Caco-2 (cell line): ENCODE measurements at regions not wholly inside any gene's neighbourhood (a gene's known extent, or its start where the extent isn't known, plus 50 kb on each side); places are given as distances from the start of the nearest gene placed in this dataset.

ENCODE experiments used
- BruUV-seq: library from RNA; stranded (reverse); fragments of 400-500 nt; replicated peaks from 2 replicates; lab custom pipeline; 2021; lab: Mats Ljungman, UMichigan
- CTCF ChIA-PET: fragments of 300-600 bp; sonication (Branson Sonifier 250); formaldehyde crosslinking; loops from one replicate; lab custom pipeline; 2022; ENCODE audit warnings: antibody characterized with exemption; lab: Charles Lee
- POLR2A ChIA-PET: fragments of 300-600 bp; sonication (Branson Sonifier 250); formaldehyde crosslinking; loops from one replicate; lab custom pipeline; 2022; ENCODE audit warnings: antibody characterized with exemption; lab: Charles Lee
- DNase-seq, 2 experiments: peaks; one replicate each; pipeline versions ENCODE4 v3.0.0 to v3.0.0-alpha.2; 2020 to 2022
- H3K27me3 ChIP-seq: replicated peaks from 2 replicates; pipeline ENCODE4 v1.6.0; 2011; ENCODE audit warnings: low read length; ENCODE audit not compliant: control insufficient read depth, insufficient read depth
- H3K36me3 ChIP-seq: 2 replicates; pipeline ENCODE4 v1.5.1; 2011; ENCODE audit warnings: low read length; ENCODE audit not compliant: control insufficient read depth, insufficient read depth
- H3K4me1 ChIP-seq: fragments of 250-450 bp; sonication (Bioruptor Pico); 2 replicates; pipeline ENCODE4 v1.5.1; 2020; ENCODE audit warnings: mild to moderate bottlenecking
- H3K4me3 ChIP-seq: 2 replicates; pipeline ENCODE4 v1.5.1; 2011; ENCODE audit warnings: low read depth, mild to moderate bottlenecking, control low read depth, low read length
- H3K9me3 ChIP-seq: fragments of 250-450 bp; sonication (Bioruptor Pico); 2 replicates; pipeline ENCODE4 v1.5.1; 2020; ENCODE audit warnings: mild to moderate bottlenecking, moderate library complexity
- H3K27ac Mint-ChIP-seq: one replicate; pipeline ENCODE4 v1.8.0; 2022; ENCODE audit warnings: mixed read lengths; ENCODE audit not compliant: unreplicated experiment
- H3K27me3 Mint-ChIP-seq: one replicate; pipeline ENCODE4 v1.8.0; 2022; ENCODE audit warnings: mixed read lengths; ENCODE audit not compliant: insufficient read depth, unreplicated experiment
- H3K36me3 Mint-ChIP-seq: one replicate; pipeline ENCODE4 v1.8.0; 2022; ENCODE audit warnings: mild to moderate bottlenecking, mixed read lengths; ENCODE audit not compliant: insufficient read depth, unreplicated experiment
- H3K4me1 Mint-ChIP-seq: one replicate; pipeline ENCODE4 v1.8.0; 2022; ENCODE audit warnings: low read depth, mixed read lengths; ENCODE audit not compliant: unreplicated experiment
- H3K4me3 Mint-ChIP-seq: one replicate; pipeline ENCODE4 v1.8.0; 2022; ENCODE audit warnings: mild to moderate bottlenecking, moderate library complexity, mixed read lengths; ENCODE audit not compliant: unreplicated experiment
- H3K9me3 Mint-ChIP-seq: one replicate; pipeline ENCODE4 v1.8.0; 2022; ENCODE audit warnings: mixed read lengths; ENCODE audit not compliant: unreplicated experiment
- intact Hi-C: fragments of 100-400 bp; cut with micrococcal nuclease; formaldehyde crosslinking; loops from one replicate; pipeline ENCODE4 v1.10.0; 2022; ENCODE audit not compliant: unreplicated experiment
- TF ChIP-seq, protein P1 (sequence below), 2 experiments: fragments of 200-600 bp in 1 of 2; IDR thresholded peaks; 1 replicate in 1 of 2; 2 replicates in 1 of 2; pipeline versions ENCODE4 v1.5.1 to v1.8.0; 2011 to 2022; ENCODE audit warnings: antibody characterized with exemption in 1 of 2, control low read depth in 1 of 2, inconsistent platforms in 1 of 2, low read depth in 1 of 2, low read length in 1 of 2, mild to moderate bottlenecking in 1 of 2, moderate library complexity in 1 of 2; ENCODE audit not compliant: insufficient read depth in 1 of 2, severe bottlenecking in 1 of 2, unreplicated experiment in 1 of 2

DNA sequence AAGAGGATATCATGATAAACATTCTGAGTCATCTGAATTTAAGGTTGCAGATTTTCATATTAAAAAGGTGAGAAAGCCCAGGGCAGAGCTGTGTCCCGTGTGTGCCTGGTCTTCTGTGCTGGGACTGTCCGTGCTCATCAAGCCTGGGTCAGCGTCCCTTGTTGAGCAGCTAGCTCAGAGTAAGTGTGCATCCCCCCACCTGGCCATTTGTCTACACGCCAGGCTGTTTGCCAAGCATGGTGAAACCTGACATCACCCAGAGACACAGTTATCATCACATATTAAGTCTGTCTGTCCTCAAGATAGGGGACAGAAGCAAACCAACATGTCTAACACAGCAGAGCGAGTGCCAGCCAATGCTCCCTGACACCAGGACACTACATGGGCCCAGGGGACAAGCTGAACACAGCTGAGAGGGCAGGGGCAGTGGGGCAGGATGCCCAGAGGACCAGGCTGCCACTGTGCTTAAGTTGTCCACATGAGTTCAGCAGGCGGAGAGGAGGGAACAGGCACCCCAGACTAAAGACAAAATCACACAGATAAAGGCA is 57.9 kb upstream of the CNEP1R1 start:
- H3K27me3 ChIP-seq: 0 out of 2 replicates have a peak, but pooled peaks cover 3% of the 10 kb centered on the region
- TF ChIP-seq, protein P1, sequence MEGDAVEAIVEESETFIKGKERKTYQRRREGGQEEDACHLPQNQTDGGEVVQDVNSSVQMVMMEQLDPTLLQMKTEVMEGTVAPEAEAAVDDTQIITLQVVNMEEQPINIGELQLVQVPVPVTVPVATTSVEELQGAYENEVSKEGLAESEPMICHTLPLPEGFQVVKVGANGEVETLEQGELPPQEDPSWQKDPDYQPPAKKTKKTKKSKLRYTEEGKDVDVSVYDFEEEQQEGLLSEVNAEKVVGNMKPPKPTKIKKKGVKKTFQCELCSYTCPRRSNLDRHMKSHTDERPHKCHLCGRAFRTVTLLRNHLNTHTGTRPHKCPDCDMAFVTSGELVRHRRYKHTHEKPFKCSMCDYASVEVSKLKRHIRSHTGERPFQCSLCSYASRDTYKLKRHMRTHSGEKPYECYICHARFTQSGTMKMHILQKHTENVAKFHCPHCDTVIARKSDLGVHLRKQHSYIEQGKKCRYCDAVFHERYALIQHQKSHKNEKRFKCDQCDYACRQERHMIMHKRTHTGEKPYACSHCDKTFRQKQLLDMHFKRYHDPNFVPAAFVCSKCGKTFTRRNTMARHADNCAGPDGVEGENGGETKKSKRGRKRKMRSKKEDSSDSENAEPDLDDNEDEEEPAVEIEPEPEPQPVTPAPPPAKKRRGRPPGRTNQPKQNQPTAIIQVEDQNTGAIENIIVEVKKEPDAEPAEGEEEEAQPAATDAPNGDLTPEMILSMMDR (IDR thresholded peaks at IDR 0.05; ENCODE audit: insufficient read depth in 1 of 2, low read depth in 1 of 2, low read length in 1 of 2, severe bottlenecking in 1 of 2, unreplicated experiment in 1 of 2): no peak
- no peaks in the 10 kb centered on the region for H3K36me3 ChIP-seq
- no peak for DNase-seq
- H3K27ac Mint-ChIP-seq: no peak overlapping the region
- POLR2A ChIA-PET: no interaction called here
- no peaks in the 10 kb centered on the region for H3K4me1 ChIP-seq
- peaks cover 16% of the 10 kb centered on the region for H3K4me1 Mint-ChIP-seq
- no peaks in the 10 kb centered on the region for H3K36me3 Mint-ChIP-seq
- no peaks in the 10 kb centered on the region for H3K9me3 ChIP-seq
- intact Hi-C loops: no loop called here
- CTCF ChIA-PET: interaction anchor here (0.5 kb wide), 1 partner anchor 82 kb away, joined by 3 read pairs; no protein-coding TSS in a partner anchor
- H3K4me3 ChIP-seq: no peak overlapping the region
- peaks cover 4% of the 10 kb centered on the region for H3K27me3 Mint-ChIP-seq
- H3K9me3 Mint-ChIP-seq: no peaks in the 10 kb centered on the region
- no peak overlapping the region for H3K4me3 Mint-ChIP-seq
- no TSS peak for BruUV-seq

DNA sequence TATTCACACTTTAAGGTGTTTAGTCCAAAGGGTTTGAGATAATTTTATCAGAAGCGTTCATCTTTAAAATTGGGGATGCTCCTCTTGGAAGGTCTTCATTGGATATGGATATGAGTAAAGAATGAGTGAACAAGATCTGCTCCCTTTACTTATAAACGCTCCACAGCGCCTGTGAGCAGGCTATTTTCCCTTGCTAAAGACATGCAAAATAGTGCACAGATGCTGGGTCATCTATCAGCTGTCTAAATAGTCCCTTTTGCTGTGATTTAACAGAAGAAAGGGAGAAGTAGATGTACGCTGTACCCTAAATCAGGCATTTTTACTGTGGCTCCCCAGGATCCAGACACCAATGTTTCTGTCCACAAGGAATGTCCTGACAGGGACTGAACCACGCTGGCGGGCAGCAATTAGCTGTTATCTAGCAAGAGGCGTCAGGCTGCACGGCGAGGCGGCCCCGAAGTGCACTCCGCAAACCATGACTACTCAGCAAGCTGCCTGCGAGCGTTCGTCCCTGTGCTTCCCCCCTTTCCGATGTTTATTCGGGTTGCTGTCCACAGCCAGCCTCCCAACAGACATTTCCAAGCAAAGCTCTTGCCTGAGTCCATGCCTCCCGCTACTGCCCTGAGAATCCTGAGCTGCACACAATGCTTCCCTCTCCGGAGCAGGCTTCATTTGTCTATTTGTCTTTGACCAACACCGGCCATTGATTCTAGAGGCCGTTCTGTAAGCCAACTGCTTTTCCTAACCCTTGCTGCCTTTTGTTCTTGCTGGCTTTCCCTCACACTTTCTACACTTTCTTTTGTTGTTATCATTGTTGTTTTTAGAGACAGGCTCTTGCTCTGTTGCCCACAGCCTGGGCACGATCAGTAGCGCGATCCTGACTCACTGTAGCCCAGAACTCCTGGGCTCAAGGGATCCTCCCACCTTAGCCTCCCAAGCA is 55.7 kb upstream of the CNEP1R1 start:
- H3K27ac Mint-ChIP-seq: no peak overlapping the region
- H3K27me3 Mint-ChIP-seq: peaks cover 4% of the 10 kb centered on the region
- H3K9me3 Mint-ChIP-seq: no peaks in the 10 kb centered on the region
- Histone ChIP-seq H3K9me3 (no peaks in the 10 kb centered on the region), H3K36me3 (no peaks in the 10 kb centered on the region), H3K27me3 (0 out of 2 replicates have a peak, but pooled peaks cover 3% of the 10 kb centered on the region), H3K4me3 (peak overlapping the region; percentile 25), H3K4me1 (no peaks in the 10 kb centered on the region)
- no TSS peak for BruUV-seq
- POLR2A ChIA-PET: no interaction called here
- TF ChIP-seq, protein P1 (IDR thresholded peaks at IDR 0.05; ENCODE audit: insufficient read depth in 1 of 2, low read depth in 1 of 2, low read length in 1 of 2, severe bottlenecking in 1 of 2, unreplicated experiment in 1 of 2): no peak
- H3K4me3 Mint-ChIP-seq: peak overlapping the region; percentile 68
- peak; percentile 44 to 46 for DNase-seq
- H3K36me3 Mint-ChIP-seq: no peaks in the 10 kb centered on the region
- intact Hi-C loops: no loop called here
- CTCF ChIA-PET: interaction anchor here (1.5 kb wide), 1 partner anchor 11 kb away, joined by 6 read pairs; no protein-coding TSS in a partner anchor
- H3K4me1 Mint-ChIP-seq: peaks cover 16% of the 10 kb centered on the region

DNA sequence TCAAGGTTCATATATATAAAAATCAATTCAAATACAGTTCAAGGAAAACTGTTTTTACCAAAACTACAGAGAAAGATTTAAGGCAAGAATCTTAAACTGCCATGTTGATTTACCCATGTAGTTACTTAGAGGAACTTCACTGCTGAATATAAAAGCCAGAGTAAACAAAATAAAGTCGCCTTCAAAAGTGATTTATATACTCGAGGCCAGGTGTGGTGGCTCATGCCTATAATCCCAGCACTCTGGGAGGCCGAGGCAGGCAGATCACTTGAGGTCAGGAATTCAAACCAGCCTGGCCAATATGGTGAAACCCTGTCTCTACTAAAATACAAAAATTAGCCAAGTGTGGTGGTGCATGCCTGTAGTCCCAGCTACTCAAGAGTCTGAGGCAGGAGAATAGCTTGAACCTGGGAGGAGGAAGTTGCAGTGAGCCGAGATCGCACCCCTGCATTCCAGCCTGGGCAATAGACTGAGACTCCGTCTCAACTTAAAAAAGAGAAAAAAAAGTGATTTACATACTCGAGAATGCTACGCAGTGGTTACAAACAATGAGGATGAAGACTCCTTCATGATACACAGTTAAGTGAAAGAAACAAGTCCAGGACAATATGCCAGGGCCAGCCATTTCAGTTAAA is 54.1 kb upstream of the CNEP1R1 start:
- H3K36me3 ChIP-seq: no peaks in the 10 kb centered on the region
- intact Hi-C loops: loop anchor here (1.0 kb wide), 1 partner anchor 44 kb away; no protein-coding TSS in a partner anchor
- no TSS peak for BruUV-seq
- peaks cover 4% of the 10 kb centered on the region for H3K27me3 Mint-ChIP-seq
- no peak overlapping the region for H3K4me3 Mint-ChIP-seq
- ChIA-PET POLR2A (no interaction called here), CTCF (no interaction called here)
- no peaks in the 10 kb centered on the region for H3K9me3 ChIP-seq
- H3K4me3 ChIP-seq: no peak overlapping the region
- H3K9me3 Mint-ChIP-seq: no peaks in the 10 kb centered on the region
- 0 out of 2 replicates have a peak, but pooled peaks cover 3% of the 10 kb centered on the region for H3K27me3 ChIP-seq
- H3K36me3 Mint-ChIP-seq: no peaks in the 10 kb centered on the region
- no peaks in the 10 kb centered on the region for H3K4me1 ChIP-seq
- H3K4me1 Mint-ChIP-seq: peaks cover 9% of the 10 kb centered on the region
- TF ChIP-seq, protein P1 (IDR thresholded peaks at IDR 0.05; ENCODE audit: insufficient read depth in 1 of 2, low read depth in 1 of 2, low read length in 1 of 2, severe bottlenecking in 1 of 2, unreplicated experiment in 1 of 2): no peak
- H3K27ac Mint-ChIP-seq: no peak overlapping the region
- no peak for DNase-seq
